ENCODE measurements at regions not wholly inside any gene's neighbourhood (a gene's known extent, or its start where the extent isn't known, plus 50 kb on each side); places are given as distances from the start of the nearest gene placed in this dataset.

DNA sequence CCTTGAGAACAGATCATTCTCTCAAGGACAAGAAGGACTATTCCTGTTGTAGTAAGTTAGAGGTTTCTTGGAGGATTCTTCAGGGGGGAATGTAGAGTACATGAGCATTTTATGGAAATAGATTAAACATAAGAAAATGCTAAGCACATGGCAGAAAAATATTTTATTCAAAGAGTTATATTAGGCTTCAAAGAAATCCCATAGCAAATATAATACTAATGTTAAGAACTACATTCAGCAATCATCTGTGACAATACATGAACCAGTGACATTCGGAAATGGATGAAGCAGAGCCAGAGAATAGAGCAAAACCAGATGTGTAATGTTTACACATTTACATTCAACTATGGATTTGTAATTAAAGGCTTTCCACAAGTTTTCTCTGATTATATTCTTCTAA is 288.6 kb downstream of the NAF1 start:
- no peak overlapping the region for H3K4me3 ChIP-seq
- intact Hi-C loops (cut with DNase I) = no loop called here
- no peaks in the 10 kb centered on the region for H3K36me3 ChIP-seq
- H3K9me3 ChIP-seq = no peaks in the 10 kb centered on the region
- H3K27me3 ChIP-seq (replicated peaks; ENCODE audit: insufficient read depth) = no peaks in the 10 kb centered on the region
- no peak for TF ChIP-seq POLR2A (IDR thresholded peaks at IDR 0.05)
- TF ChIP-seq, protein P1, sequence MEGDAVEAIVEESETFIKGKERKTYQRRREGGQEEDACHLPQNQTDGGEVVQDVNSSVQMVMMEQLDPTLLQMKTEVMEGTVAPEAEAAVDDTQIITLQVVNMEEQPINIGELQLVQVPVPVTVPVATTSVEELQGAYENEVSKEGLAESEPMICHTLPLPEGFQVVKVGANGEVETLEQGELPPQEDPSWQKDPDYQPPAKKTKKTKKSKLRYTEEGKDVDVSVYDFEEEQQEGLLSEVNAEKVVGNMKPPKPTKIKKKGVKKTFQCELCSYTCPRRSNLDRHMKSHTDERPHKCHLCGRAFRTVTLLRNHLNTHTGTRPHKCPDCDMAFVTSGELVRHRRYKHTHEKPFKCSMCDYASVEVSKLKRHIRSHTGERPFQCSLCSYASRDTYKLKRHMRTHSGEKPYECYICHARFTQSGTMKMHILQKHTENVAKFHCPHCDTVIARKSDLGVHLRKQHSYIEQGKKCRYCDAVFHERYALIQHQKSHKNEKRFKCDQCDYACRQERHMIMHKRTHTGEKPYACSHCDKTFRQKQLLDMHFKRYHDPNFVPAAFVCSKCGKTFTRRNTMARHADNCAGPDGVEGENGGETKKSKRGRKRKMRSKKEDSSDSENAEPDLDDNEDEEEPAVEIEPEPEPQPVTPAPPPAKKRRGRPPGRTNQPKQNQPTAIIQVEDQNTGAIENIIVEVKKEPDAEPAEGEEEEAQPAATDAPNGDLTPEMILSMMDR (IDR thresholded peaks at IDR 0.05) = no peak
- no peak for TF ChIP-seq POLR2AphosphoS5 (IDR thresholded peaks at IDR 0.05)
- H3K4me1 ChIP-seq (replicated peaks) = no peaks in the 10 kb centered on the region
- 93% methylated on average over 1 of the region's 1 CpG for WGBS
- no peak for DNase-seq (ENCODE audit: low spot score)
- no peak overlapping the region for H3K27ac ChIP-seq

DNA sequence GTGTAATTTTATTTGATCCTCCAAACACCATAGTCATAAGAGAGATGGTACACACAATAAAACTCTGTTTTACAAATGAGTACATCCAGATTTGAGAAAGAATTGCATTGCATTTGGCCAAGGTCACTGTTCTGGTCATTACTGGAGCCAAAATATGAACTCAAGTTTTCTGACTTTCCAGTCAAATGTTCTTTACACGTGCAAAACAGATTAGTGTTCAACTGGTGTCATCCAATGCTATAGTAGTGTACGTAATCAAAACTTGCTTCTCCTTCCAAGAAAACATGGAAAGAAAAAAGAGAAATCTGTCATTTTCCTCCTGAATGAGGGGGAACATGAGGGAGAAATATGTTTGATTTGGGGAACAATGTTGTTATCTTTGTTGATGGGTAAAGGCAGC is 291.9 kb downstream of the NAF1 start:
- Histone ChIP-seq H3K27ac (no peak overlapping the region), H3K36me3 (no peaks in the 10 kb centered on the region), H3K4me1 (replicated peaks) (no peaks in the 10 kb centered on the region), H3K9me3 (no peaks in the 10 kb centered on the region), H3K27me3 (replicated peaks; ENCODE audit: insufficient read depth) (no peaks in the 10 kb centered on the region), H3K4me3 (no peak overlapping the region)
- intact Hi-C loops (cut with DNase I) = no loop called here
- WGBS = 81% methylated on average over 2 of the region's 2 CpGs
- DNase-seq (ENCODE audit: low spot score) = no peak
- TF ChIP-seq POLR2A (IDR thresholded peaks at IDR 0.05) (no peak), POLR2AphosphoS5 (IDR thresholded peaks at IDR 0.05) (no peak)
- TF ChIP-seq, protein P1 (IDR thresholded peaks at IDR 0.05) = no peak

DNA sequence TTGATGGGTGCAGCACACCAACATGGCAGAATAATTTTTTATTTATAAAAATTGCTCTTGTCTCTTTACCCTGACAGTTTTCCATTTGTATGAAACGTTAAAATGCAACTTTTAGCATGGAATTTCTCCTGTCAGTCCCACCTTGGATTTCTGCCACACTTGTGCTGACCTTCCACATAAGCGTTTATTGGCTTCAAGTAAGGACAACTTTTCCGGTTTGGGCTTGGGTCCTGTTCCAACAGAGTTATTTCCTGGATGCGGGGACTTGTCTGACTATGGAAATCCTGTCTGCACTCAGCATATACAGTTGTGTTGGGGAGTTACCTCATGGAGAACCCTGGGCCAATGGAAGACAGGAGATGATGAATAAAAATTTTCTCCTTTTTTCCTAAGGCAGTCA is 294.7 kb downstream of the NAF1 start:
- Histone ChIP-seq H3K4me1 (replicated peaks) (no peaks in the 10 kb centered on the region), H3K27ac (no peak overlapping the region), H3K4me3 (no peak overlapping the region), H3K36me3 (no peaks in the 10 kb centered on the region), H3K9me3 (no peaks in the 10 kb centered on the region), H3K27me3 (replicated peaks; ENCODE audit: insufficient read depth) (no peaks in the 10 kb centered on the region)
- no peak for DNase-seq (ENCODE audit: low spot score)
- 50% methylated on average over 4 of the region's 4 CpGs for WGBS
- intact Hi-C loops (cut with DNase I) = no loop called here
- TF ChIP-seq POLR2AphosphoS5 (IDR thresholded peaks at IDR 0.05) (no peak), POLR2A (IDR thresholded peaks at IDR 0.05) (no peak)
- TF ChIP-seq, protein P1 (IDR thresholded peaks at IDR 0.05) = no peak

DNA sequence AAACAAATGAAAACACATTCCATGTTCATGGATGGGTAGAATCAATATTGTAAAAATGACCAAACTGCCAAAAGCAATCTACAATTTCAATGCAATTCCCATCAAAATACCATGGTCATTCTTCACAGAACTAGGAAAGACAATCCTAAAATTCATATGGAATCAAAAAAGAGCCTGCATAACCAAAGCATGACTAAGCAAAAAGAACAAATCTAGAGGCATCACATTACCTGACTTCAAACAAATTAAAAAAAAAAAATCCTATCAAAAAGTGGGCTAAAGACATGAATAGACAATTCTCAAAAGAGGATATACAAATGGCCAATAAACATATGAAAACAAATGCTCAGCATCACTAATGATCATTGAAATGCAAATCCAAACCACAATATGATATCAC is 297.5 kb downstream of the NAF1 start:
- Histone ChIP-seq H3K4me1 (replicated peaks) (no peaks in the 10 kb centered on the region), H3K27ac (no peak overlapping the region), H3K4me3 (no peak overlapping the region), H3K36me3 (no peaks in the 10 kb centered on the region), H3K9me3 (no peaks in the 10 kb centered on the region), H3K27me3 (replicated peaks; ENCODE audit: insufficient read depth) (no peaks in the 10 kb centered on the region)
- TF ChIP-seq, protein P1 (IDR thresholded peaks at IDR 0.05) = no peak
- TF ChIP-seq POLR2A (IDR thresholded peaks at IDR 0.05) = no peak
- TF ChIP-seq POLR2AphosphoS5 (IDR thresholded peaks at IDR 0.05) = no peak
- intact Hi-C loops (cut with DNase I) = no loop called here
- DNase-seq (ENCODE audit: low spot score) = no peak

DNA sequence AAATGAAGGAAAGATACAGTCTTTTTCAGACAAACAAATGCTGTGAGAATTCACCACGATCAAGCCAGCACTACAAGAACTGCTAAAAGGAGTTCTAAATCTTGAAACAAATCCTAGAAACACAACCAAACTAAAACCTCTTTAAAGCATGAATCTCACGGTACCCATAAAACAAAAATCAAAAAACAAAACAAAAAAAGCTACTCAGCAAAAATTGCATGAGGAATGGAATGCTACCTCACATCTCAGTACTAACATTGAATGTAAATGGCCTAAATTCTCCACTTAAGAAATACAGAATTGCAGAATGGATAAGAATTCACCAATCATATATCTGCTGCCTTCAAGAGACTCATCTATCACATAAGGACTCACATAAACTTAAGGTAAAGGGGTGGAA is 300.1 kb downstream of the NAF1 start:
- intact Hi-C loops (cut with DNase I) = no loop called here
- Histone ChIP-seq H3K27ac (no peak overlapping the region), H3K27me3 (replicated peaks; ENCODE audit: insufficient read depth) (no peaks in the 10 kb centered on the region), H3K4me3 (no peak overlapping the region), H3K36me3 (no peaks in the 10 kb centered on the region), H3K4me1 (replicated peaks) (no peaks in the 10 kb centered on the region), H3K9me3 (no peaks in the 10 kb centered on the region)
- DNase-seq (ENCODE audit: low spot score) = no peak
- TF ChIP-seq POLR2AphosphoS5 (IDR thresholded peaks at IDR 0.05) (no peak), POLR2A (IDR thresholded peaks at IDR 0.05) (no peak)
- TF ChIP-seq, protein P1 (IDR thresholded peaks at IDR 0.05) = no peak
- 86% methylated on average over 2 of the region's 2 CpGs for WGBS
